ENCODE measurements at regions not wholly inside any gene's neighbourhood (a gene's known extent, or its start where the extent isn't known, plus 50 kb on each side); places are given as distances from the start of the nearest gene placed in this dataset.

DNA sequence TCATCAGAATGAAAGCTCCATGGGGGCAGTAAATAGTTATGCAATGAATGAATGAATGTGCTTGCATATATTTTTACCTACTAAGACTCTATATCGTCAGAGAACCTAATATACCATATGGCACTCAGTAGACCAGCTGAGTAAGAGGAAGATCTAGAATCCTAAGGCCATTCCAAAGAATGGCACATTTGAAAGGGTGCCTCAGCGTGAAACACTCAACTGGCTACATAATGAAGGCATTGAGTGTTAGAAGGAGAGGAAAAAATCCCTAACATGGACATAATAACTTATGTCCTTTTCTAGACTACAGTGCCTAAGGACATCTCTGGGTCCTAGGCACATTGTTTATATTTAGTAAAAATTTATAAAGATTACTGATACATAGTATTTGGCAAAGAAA lies 61.7 kb upstream of the ARID2 start:
- TF ChIP-seq, protein P1, sequence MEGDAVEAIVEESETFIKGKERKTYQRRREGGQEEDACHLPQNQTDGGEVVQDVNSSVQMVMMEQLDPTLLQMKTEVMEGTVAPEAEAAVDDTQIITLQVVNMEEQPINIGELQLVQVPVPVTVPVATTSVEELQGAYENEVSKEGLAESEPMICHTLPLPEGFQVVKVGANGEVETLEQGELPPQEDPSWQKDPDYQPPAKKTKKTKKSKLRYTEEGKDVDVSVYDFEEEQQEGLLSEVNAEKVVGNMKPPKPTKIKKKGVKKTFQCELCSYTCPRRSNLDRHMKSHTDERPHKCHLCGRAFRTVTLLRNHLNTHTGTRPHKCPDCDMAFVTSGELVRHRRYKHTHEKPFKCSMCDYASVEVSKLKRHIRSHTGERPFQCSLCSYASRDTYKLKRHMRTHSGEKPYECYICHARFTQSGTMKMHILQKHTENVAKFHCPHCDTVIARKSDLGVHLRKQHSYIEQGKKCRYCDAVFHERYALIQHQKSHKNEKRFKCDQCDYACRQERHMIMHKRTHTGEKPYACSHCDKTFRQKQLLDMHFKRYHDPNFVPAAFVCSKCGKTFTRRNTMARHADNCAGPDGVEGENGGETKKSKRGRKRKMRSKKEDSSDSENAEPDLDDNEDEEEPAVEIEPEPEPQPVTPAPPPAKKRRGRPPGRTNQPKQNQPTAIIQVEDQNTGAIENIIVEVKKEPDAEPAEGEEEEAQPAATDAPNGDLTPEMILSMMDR (IDR thresholded peaks at IDR 0.05): no peak
- TF ChIP-seq EP300 (IDR thresholded peaks at IDR 0.05) (no peak), POLR2A (IDR thresholded peaks at IDR 0.05) (no peak)

Data from sigmoid colon (tissue), 4 donors.